SJCRH30 (cell line): ENCODE measurements at regions not wholly inside any gene's neighbourhood (a gene's known extent, or its start where the extent isn't known, plus 50 kb on each side); places are given as distances from the start of the nearest gene placed in this dataset.
"Not testable (repeated sequence)": the region's sequence is repeated elsewhere in the genome, so short reads cannot be mapped to it uniquely, and the experiment has no call there.

Source experiments
- DNase-seq, 2 experiments: peaks; one replicate each; pipeline ENCODE4 v3.0.0-alpha.2; 2015 to 2020
- H3K27ac ChIP-seq: fragments of 250-450 bp; sonication (Bioruptor Pico); 2 replicates; pipeline ENCODE4 v1.5.1; 2020; ENCODE audit warnings: mild to moderate bottlenecking, moderate library complexity
- H3K27me3 ChIP-seq: fragments of 250-450 bp; sonication (Bioruptor Pico); 2 replicates; pipeline ENCODE4 v1.5.1; 2020; ENCODE audit warnings: mild to moderate bottlenecking, moderate library complexity
- H3K36me3 ChIP-seq: fragments of 250-450 bp; sonication (Bioruptor Pico); 2 replicates; pipeline ENCODE4 v1.5.1; 2020; ENCODE audit warnings: mild to moderate bottlenecking, moderate library complexity
- H3K4me1 ChIP-seq: fragments of 250-450 bp; sonication (Bioruptor Pico); 2 replicates; pipeline ENCODE4 v1.5.1; 2020; ENCODE audit warnings: mild to moderate bottlenecking, moderate library complexity
- H3K4me3 ChIP-seq: fragments of 250-450 bp; sonication (Bioruptor Pico); 2 replicates; pipeline ENCODE4 v1.5.1; 2020; ENCODE audit warnings: mild to moderate bottlenecking, moderate library complexity
- H3K9me3 ChIP-seq: fragments of 250-450 bp; sonication (Bioruptor Pico); replicated peaks from 2 replicates; pipeline ENCODE4 v1.5.1; 2020; ENCODE audit warnings: mild to moderate bottlenecking, moderate library complexity

DNA sequence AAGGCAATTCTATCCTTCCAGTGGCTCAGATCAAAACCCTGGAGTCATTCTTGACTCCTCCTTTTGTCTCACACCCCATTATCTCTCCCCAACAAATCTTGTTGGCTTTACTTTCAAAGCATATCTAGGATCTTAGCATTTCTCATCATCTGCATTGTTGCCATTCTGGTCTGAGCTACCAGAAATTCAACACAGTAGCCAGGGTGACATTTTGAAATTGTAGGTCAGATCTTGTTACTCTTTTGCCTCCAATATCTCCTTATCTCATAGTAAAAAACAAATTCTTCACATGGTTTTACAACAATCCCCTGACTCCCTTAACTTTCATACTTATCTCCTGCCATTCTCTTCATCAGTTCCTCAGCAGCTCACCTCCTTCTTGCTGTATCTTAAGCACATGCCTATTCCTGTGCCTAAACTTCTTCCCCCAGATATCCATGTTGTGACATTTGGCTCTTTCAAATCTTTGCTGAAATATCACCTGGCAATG is 115.8 kb downstream of the KLF5 start:
- DNase-seq: no peak

DNA sequence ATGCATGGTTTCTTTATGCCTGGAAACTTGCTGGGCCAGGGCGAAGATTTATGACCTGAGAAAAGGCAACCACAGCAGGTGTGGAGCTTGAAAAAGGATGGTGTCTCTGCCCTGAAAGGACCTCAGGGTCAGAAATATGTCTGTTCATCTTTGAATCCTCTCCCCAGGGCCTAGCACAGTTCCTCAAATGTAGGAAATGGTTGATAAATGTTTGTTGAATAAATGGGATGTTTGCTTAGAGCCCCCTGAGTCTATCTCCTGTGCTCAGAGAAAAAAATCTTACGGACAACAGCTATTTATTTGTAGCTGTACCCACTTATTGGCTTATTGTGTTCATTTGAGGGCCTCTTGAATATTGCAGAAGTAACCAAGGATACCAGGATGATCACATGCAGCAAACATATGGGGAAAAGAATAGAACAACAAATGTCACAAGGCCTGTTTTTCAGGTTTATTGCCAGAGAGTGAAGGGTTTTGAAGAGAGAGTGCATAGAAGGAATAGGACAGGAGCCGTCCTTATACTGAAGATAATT is 114.5 kb downstream of the KLF5 start:
- Histone ChIP-seq H3K4me1 (no peaks in the 10 kb centered on the region), H3K9me3 (no peaks in the 10 kb centered on the region)

More for the DNA sequence above, 115.8 kb downstream of the KLF5 start:
- Histone ChIP-seq H3K27me3 (no peaks in the 10 kb centered on the region), H3K4me1 (no peaks in the 10 kb centered on the region), H3K36me3 (no peaks in the 10 kb centered on the region), H3K9me3 (no peaks in the 10 kb centered on the region), H3K27ac (no peak overlapping the region), H3K4me3 (no peak overlapping the region)

DNA sequence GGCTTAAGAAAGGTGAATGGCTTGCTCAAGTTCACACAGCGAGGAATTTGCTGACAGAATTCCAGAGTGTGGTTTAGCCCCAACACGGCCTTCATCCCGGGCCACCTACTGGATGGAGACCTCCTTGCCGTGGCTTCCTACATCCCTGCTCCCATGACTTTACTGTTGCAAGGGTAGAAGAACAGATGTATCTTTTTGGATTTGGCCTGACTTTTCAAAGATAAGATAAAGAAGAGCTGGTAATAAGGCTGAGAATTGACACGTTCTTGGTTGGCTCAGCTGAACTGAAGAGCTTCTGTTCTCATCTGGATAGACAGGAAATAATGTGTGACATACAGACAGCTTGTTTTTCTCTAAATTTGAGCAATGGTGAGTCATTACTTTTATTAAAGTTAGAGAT is 113.1 kb downstream of the KLF5 start:
- Histone ChIP-seq H3K4me3 (no peak overlapping the region), H3K27me3 (no peaks in the 10 kb centered on the region), H3K9me3 (no peaks in the 10 kb centered on the region), H3K4me1 (no peaks in the 10 kb centered on the region; the same call in 1 of the 2 replicates), H3K36me3 (no peaks in the 10 kb centered on the region), H3K27ac (no peak overlapping the region)
- no peak for DNase-seq

More for the DNA sequence above, 114.5 kb downstream of the KLF5 start:
- Histone ChIP-seq H3K4me3 (no peak overlapping the region), H3K27me3 (no peaks in the 10 kb centered on the region), H3K36me3 (no peaks in the 10 kb centered on the region), H3K27ac (no peak overlapping the region)
- no peak for DNase-seq

GRCh38 chr13:73171271-73171682 is 112.5 kb downstream of the KLF5 start:
- DNase-seq: no peak
- Histone ChIP-seq H3K27ac (no peak overlapping the region), H3K9me3 (no peaks in the 10 kb centered on the region), H3K4me1 (no peaks in the 10 kb centered on the region; the same call in 1 of the 2 replicates), H3K4me3 (no peak overlapping the region), H3K27me3 (no peaks in the 10 kb centered on the region), H3K36me3 (no peaks in the 10 kb centered on the region)

- no peak overlapping the region for H3K27ac ChIP-seq
- no peak overlapping the region for H3K4me3 ChIP-seq
- no peaks in the 10 kb centered on the region; the same call in 1 of the 2 replicates for H3K4me1 ChIP-seq
- H3K9me3 ChIP-seq: no peaks in the 10 kb centered on the region
- no peak for DNase-seq
- no peaks in the 10 kb centered on the region for H3K27me3 ChIP-seq
- H3K36me3 ChIP-seq: no peaks in the 10 kb centered on the region
These were observed 111.2 kb downstream of the KLF5 start for GRCh38 chr13:73169971-73170370.

GRCh38 chr13:73168953-73169401 is 110.2 kb downstream of the KLF5 start:
- Histone ChIP-seq H3K9me3 (no peaks in the 10 kb centered on the region), H3K27ac (no peak overlapping the region), H3K4me3 (no peak overlapping the region), H3K27me3 (no peaks in the 10 kb centered on the region), H3K4me1 (no peaks in the 10 kb centered on the region; the same call in 1 of the 2 replicates), H3K36me3 (no peaks in the 10 kb centered on the region)
- DNase-seq: no peak

DNA sequence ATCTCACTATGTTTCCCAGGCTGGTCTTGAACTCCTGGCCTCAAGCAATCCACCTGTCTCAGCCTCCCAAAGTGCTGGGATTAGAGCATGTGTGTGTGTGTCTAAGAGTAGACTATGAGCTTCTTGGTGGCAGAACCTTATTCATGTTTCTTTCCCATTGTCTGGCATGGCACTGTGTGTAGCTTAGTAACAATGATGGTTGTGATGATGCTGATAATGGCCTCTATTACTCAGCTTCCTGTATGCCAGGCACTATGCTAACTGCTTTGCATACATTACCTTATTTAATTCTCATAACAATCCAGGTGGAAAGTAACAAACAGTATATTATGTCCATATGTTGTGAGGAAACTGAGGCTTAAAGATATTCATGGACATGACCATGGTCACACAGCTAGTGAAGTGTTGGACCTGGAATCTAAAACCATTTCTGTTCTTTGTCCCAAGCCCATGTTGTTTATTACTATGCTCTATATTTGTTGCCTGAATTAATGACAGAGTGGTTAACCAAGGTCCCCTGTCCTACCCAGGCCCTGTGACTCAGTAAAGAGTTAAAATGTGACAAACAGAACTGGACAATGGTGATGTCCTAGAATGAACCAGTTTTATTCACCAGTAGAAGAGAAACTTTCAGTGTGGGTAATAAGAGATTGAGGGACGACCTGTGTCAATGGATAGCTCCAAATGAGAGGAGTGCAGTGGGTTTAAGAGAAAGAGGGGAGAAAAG is 109.6 kb downstream of the KLF5 start:
- DNase-seq: no peak
- Histone ChIP-seq H3K9me3 (no peaks in the 10 kb centered on the region), H3K36me3 (no peaks in the 10 kb centered on the region), H3K4me1 (no peaks in the 10 kb centered on the region; the same call in 1 of the 2 replicates), H3K27ac (no peak overlapping the region), H3K27me3 (no peaks in the 10 kb centered on the region), H3K4me3 (no peak overlapping the region)

- DNase-seq: no peak
- H3K4me3 ChIP-seq: no peak overlapping the region
- H3K9me3 ChIP-seq: no peaks in the 10 kb centered on the region
- H3K36me3 ChIP-seq: no peaks in the 10 kb centered on the region
- no peaks in the 10 kb centered on the region for H3K27me3 ChIP-seq
- no peak overlapping the region for H3K27ac ChIP-seq
- no peaks in the 10 kb centered on the region; the same call in 1 of the 2 replicates for H3K4me1 ChIP-seq
These were observed 108.4 kb downstream of the KLF5 start for GRCh38 chr13:73167028-73167820.

GRCh38 chr13:73166204-73166603 is 107.4 kb downstream of the KLF5 start:
- Histone ChIP-seq H3K27me3 (no peaks in the 10 kb centered on the region), H3K27ac (no peak overlapping the region), H3K4me3 (no peak overlapping the region), H3K36me3 (no peaks in the 10 kb centered on the region), H3K4me1 (no peaks in the 10 kb centered on the region; the same call in 1 of the 2 replicates), H3K9me3 (no peaks in the 10 kb centered on the region)
- no peak for DNase-seq

GRCh38 chr13:73162912-73163911 is 104.4 kb downstream of the KLF5 start:
- Histone ChIP-seq H3K36me3 (no peaks in the 10 kb centered on the region), H3K27me3 (no peaks in the 10 kb centered on the region), H3K9me3 (no peaks in the 10 kb centered on the region; the same call in none of the 2 replicates), H3K4me3 (no peak overlapping the region), H3K27ac (no peak overlapping the region), H3K4me1 (no peaks in the 10 kb centered on the region; the same call in 1 of the 2 replicates)
- no peak for DNase-seq

- H3K27ac ChIP-seq, H3K4me3 ChIP-seq, DNase-seq, H3K4me1 ChIP-seq, H3K36me3 ChIP-seq, H3K27me3 ChIP-seq, H3K9me3 ChIP-seq: not testable (repeated sequence)
These were observed 101.7 kb downstream of the KLF5 start for GRCh38 chr13:73160371-73161031.

GRCh38 chr13:73158851-73159250 is 100.0 kb downstream of the KLF5 start:
- Histone ChIP-seq H3K4me3 (no peak overlapping the region), H3K27ac (no peak overlapping the region), H3K36me3 (no peaks in the 10 kb centered on the region), H3K9me3 (no peaks in the 10 kb centered on the region; the same call in none of the 2 replicates), H3K4me1 (no peaks in the 10 kb centered on the region), H3K27me3 (no peaks in the 10 kb centered on the region)
- no peak for DNase-seq

DNA sequence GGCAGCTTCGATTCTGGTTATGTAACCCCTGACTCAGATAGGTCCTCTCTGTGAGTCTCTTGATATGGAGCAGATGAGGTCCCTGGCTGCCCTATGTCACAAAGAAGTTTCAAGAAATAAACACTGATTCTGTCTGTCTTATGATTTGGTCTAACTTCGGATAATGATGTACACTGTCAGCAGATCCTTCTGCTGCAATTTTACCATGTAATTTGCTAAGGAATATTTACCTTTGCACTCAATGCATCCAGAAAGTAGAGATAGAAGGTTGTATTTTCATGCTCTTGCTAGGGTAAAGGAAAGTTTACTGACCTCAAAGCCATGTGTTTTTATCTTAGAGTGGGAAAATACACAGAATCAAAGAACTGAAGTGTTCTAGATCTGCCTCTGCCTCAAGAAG is 98.2 kb downstream of the KLF5 start:
- H3K27ac ChIP-seq: no peak overlapping the region
- H3K4me1 ChIP-seq: no peaks in the 10 kb centered on the region
- H3K4me3 ChIP-seq: no peak overlapping the region
- no peaks in the 10 kb centered on the region for H3K27me3 ChIP-seq
- no peaks in the 10 kb centered on the region; the same call in none of the 2 replicates for H3K9me3 ChIP-seq
- no peak for DNase-seq
- H3K36me3 ChIP-seq: no peaks in the 10 kb centered on the region
